Chondrocyte (in vitro differentiated cells): ENCODE measurements at regions not wholly inside any gene's neighbourhood (a gene's known extent, or its start where the extent isn't known, plus 50 kb on each side); places are given as distances from the start of the nearest gene placed in this dataset.
A peak's percentile ranks its signal among the peaks of the same experiment; 100 is the strongest.

Experiments used
- DNase-seq: peaks from one replicate; pipeline ENCODE4 v3.0.0; 2021; ENCODE audit warnings: mixed read lengths, low spot score
- H3K27ac Mint-ChIP-seq: one replicate; pipeline ENCODE4 v1.8.0; 2021; ENCODE audit warnings: mild to moderate bottlenecking, moderate library complexity, mixed read lengths; ENCODE audit not compliant: unreplicated experiment
- H3K27me3 Mint-ChIP-seq: 2 replicates; pipeline ENCODE4 v1.8.0; 2021; ENCODE audit warnings: low read depth, mixed read lengths
- H3K36me3 Mint-ChIP-seq: 2 replicates; pipeline ENCODE4 v1.8.0; 2021; ENCODE audit warnings: low read depth, mixed read lengths
- H3K4me1 Mint-ChIP-seq: 2 replicates; pipeline ENCODE4 v1.8.0; 2021; ENCODE audit warnings: low read depth, mild to moderate bottlenecking, mixed read lengths
- H3K4me3 Mint-ChIP-seq: one replicate; pipeline ENCODE4 v1.8.0; 2021; ENCODE audit warnings: mild to moderate bottlenecking, moderate library complexity, mixed read lengths; ENCODE audit not compliant: unreplicated experiment
- H3K9me3 Mint-ChIP-seq: 2 replicates; pipeline ENCODE4 v1.8.0; 2021; ENCODE audit warnings: low read depth, mixed read lengths
- CTCF ChIP-seq: fragments of 200-600 bp; sonication (generic); IDR thresholded peaks from 2 replicates; pipeline ENCODE4 v1.5.0; 2021; ENCODE audit warnings: antibody characterized with exemption, mild to moderate bottlenecking, moderate library complexity

GRCh38 chr3:22937536-22937935 is 265.6 kb upstream of the UBE2E2 start:
- no peak overlapping the region for H3K4me3 Mint-ChIP-seq
- no peaks in the 10 kb centered on the region for H3K36me3 Mint-ChIP-seq
- no peak for DNase-seq
- peak overlapping the region; percentile 30 for H3K27ac Mint-ChIP-seq
- H3K9me3 Mint-ChIP-seq: no peaks in the 10 kb centered on the region
- peaks cover 11% of the 10 kb centered on the region for H3K27me3 Mint-ChIP-seq
- TF ChIP-seq CTCF: no peak
- H3K4me1 Mint-ChIP-seq: peaks cover 18% of the 10 kb centered on the region

- Mint-ChIP-seq H3K9me3 (no peaks in the 10 kb centered on the region), H3K27me3 (peaks cover 15% of the 10 kb centered on the region), H3K4me1 (peaks cover 18% of the 10 kb centered on the region), H3K27ac (no peak overlapping the region), H3K36me3 (no peaks in the 10 kb centered on the region), H3K4me3 (no peak overlapping the region)
- no peak for TF ChIP-seq CTCF
- DNase-seq: no peak
Measured at GRCh38 chr3:22938739-22939138, 264.4 kb upstream of the UBE2E2 start.

DNA sequence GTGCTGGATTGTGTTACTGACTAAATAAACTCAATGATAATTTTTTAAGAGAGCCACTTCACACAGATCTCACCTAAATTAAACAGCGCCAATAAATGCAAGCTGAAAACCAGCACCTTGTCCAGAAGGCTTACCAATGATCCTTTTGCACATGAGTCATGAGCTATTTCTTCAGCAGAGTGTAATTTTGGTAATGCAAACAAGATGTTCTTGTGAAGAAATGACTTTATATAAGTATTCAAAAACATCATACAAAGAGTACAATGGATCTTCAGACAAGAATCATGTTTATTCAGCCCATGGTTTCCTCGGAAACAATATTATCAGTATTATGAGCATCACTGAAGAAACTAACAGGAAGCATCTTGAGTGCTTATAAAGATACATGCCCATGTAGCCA is 263.8 kb upstream of the UBE2E2 start:
- Mint-ChIP-seq H3K27me3 (peaks cover 15% of the 10 kb centered on the region), H3K4me3 (no peak overlapping the region), H3K27ac (no peak overlapping the region), H3K4me1 (peaks cover 18% of the 10 kb centered on the region), H3K36me3 (no peaks in the 10 kb centered on the region), H3K9me3 (no peaks in the 10 kb centered on the region)
- DNase-seq: no peak
- no peak for TF ChIP-seq CTCF

DNA sequence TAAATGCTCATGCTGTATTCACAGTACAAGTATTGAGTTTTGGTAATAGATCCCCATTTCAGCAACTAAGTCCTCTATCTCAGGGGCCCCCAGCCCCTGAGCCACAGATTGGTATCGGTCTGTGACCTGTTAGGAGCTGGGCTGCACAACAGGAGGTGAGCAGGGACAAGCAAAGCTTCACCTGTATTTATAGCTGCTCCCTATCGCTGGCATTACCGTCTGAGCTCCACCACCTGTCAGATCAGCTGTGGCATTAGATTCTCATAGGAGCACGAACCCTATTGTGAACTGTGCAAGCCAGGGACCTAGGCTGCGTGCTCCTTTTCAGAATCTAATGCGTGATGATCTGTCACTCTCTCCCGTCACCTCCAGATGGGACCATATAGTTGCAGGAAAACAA is 262.8 kb upstream of the UBE2E2 start:
- peaks cover 15% of the 10 kb centered on the region for H3K27me3 Mint-ChIP-seq
- no peaks in the 10 kb centered on the region for H3K9me3 Mint-ChIP-seq
- TF ChIP-seq CTCF: no peak
- no peaks in the 10 kb centered on the region for H3K36me3 Mint-ChIP-seq
- H3K4me1 Mint-ChIP-seq: peaks cover 18% of the 10 kb centered on the region
- DNase-seq: no peak
- H3K4me3 Mint-ChIP-seq: no peak overlapping the region
- H3K27ac Mint-ChIP-seq: no peak overlapping the region

DNA sequence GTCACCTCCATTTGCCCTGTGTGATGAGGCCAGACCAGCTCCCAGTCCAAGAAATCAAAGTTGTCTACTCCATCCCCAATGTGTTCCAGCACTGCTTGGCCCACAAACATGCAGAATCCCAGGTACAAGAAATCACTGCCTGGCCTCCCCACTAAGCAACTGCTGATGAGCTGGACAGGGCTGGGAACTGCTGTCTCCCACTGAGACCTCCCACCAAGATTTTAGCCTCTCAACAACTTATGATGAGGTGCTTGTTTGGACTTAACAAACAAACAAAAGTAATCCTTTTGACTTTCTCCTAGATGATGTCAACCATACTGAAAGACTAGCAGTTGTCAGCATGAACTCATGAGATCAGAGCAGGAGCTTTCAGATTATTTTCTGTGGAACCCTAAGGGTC is 260.1 kb upstream of the UBE2E2 start:
- Mint-ChIP-seq H3K36me3 (no peaks in the 10 kb centered on the region), H3K4me1 (peaks cover 16% of the 10 kb centered on the region), H3K27me3 (peaks cover 11% of the 10 kb centered on the region), H3K27ac (no peak overlapping the region), H3K9me3 (no peaks in the 10 kb centered on the region), H3K4me3 (no peak overlapping the region)
- DNase-seq: no peak
- TF ChIP-seq CTCF: no peak
